HG03442 (cell line): ENCODE measurements at regions not wholly inside any gene's neighbourhood (a gene's known extent, or its start where the extent isn't known, plus 50 kb on each side); places are given as distances from the start of the nearest gene placed in this dataset.

Source experiments
- ATAC-seq: cut with Tn5 transposase; IDR thresholded peaks from one replicate; pipeline ENCODE4 v1.9.1; 2021; ENCODE audit warnings: mild to moderate bottlenecking, moderate library complexity; ENCODE audit not compliant: unreplicated experiment

DNA sequence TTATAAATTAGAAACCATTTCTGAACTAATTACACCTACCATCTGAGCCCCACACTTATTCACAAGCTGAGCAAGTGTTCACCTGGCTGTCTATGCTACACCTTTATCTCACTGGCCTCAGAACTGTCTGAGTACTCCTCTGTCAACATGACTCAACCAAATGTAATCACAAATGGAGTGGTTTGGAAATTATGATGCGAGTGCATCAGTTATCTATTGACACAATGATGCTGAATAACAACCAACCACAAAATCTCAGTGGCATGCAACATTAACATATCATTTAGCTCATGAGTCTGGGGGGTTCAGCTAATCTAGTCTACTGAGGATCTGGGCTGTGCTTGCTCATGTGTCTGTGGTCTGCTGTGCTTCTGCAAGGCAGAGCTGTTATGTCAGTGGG, 184.2 kb upstream of the NXPH2 start:
- ATAC-seq = no peak

DNA sequence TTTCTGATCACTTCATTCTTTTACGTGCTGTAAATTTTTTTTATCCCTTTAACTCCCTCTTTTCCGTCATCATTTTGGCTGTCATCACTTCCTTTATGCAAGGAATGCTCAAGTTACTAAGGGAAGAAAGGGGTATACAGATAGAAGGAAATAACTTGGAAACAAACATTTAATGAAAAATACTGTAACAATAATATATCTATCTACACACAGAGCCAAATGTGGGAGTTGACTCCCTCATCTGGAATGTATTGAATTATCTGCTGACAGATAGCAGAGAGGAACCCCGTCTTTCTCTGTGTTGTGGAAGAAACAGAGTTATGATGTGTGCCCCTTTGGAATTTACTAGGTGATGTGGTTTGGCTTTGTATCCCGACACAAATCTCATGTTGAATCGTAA, 182.5 kb upstream of the NXPH2 start:
- ATAC-seq = no peak

DNA sequence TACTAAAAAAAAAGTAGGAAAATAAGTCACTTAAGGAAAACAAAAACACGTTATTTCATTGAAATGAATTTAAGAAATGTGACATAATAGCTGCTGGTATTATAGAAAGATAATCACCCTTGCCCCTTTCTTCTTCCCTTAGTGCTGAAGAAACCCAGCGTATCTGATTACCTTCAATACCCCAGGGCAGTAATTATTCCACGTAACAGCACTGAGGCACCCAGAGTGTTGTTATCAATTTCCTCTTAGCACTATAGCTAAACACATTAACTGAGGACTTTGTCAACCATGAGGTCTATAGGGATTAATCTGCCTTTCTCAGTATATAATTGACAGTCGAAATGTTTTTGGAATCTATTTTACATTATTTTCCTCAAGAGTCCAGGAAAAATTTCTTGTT, 180.0 kb upstream of the NXPH2 start:
- ATAC-seq = no peak

DNA sequence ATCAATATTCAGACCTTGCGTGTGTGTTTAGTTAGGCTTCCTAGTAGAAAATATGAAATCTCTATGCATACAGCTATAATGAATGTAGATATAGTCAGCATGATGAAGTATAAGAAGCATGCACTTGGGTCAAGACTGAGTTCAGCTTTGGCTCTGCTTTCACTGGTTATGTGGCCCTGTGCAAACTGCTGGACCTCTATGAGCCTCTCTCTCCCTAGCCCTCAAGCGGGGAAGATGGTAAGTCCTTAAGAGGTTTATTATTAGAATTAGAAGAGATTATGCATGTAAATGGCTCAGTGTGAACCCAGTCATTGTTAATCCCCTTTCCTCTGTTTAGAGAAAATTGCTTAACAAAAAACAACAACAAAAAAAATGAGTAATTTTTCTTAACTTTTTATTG, 178.8 kb upstream of the NXPH2 start:
- ATAC-seq = no peak

DNA sequence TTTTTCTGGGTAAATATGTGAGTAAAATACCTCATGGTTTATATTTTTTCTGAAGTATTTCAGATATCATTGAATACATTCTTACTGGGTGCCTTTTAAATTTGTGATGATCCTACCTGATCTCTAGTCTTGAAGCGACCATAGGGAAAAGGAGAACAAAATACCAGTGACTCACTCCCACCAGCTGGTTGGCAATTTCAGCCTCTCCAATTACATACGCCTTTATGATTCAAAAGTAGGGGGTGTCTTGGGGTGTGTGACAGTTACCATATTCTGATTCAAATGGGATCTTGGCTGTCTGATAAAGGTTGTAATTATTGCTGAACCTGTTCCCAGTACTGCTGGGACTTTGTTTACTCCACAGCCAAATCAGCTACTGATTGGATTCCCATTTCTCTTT, 175.9 kb upstream of the NXPH2 start:
- no peak for ATAC-seq

DNA sequence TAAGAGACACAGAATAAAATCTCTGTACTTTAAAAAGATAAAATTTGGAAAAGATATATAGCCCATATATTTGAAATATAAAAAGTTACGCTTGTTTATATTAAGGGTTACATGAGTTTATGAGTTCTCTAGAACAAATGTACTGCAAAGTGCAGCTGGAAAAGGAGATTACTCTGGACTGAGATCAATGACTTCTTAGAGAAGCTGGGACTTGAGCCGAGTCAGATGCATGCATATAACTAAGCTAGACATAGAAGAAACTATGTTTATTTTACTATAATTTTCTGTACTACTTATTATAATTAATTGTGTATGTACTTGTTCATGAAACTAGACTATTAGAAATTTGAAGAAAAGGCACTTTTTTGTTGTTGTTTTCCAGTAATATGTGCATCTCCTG, 170.3 kb upstream of the NXPH2 start:
- no peak for ATAC-seq

DNA sequence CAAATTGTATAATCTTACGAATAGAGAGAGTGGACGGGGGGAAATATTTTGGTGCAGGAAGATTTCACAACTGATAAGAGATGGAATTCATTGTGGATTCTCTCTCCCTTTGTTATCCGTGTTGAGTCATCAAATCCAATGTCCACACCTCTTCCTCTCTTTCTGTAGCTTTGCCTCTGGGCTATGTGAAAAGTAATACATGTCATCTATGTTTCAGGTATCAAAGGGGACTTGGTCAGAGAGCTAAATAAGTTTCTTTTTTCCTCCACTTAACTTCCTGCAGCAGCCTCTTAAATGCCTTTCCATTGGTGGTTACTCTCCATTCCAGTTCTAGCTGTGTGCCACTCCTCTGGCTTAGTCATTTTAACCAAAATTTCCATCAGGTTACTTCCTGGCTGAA, 169.3 kb upstream of the NXPH2 start:
- ATAC-seq = no peak

DNA sequence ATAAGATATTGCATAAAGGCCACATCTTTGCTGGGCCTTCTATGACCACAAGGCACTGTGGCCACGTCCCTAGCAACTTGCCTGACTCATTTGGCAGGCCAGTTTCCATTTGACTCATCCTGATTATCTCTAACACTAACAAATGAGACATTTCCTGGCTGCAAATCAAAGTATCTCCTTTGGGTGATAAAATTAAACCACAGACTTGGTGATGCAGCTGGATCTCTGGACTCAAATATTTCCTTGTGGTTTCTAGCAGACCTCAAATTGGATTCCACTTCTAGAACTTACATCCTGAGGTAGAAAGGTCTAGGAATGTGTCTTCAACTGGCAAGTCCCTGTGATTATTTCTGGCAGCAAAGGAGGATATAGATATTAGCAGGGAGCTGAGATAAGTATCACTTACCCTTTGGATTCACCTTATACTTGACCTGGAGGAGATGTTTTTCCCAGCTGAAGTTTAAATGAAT, 167.9 kb upstream of the NXPH2 start:
- peak; percentile 90 for ATAC-seq

DNA sequence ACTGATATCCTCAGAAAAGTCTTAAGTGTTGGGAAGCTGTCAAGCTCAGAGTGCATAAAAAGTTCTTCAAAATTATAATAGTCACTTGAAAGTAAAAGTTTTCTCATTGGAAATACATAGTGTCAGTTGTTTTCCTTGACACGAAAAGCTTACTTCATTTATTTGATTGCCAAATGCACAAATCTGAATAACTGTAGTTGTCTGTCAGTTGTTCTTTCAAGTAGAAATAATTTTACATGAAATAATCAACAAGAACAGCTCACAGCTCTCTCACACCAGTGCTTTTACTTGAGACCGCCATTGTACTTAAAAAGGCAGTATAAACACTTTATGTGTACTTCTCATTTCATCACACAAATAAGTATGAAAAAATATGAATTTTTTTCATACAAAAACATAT, 163.3 kb upstream of the NXPH2 start:
- ATAC-seq = no peak

DNA sequence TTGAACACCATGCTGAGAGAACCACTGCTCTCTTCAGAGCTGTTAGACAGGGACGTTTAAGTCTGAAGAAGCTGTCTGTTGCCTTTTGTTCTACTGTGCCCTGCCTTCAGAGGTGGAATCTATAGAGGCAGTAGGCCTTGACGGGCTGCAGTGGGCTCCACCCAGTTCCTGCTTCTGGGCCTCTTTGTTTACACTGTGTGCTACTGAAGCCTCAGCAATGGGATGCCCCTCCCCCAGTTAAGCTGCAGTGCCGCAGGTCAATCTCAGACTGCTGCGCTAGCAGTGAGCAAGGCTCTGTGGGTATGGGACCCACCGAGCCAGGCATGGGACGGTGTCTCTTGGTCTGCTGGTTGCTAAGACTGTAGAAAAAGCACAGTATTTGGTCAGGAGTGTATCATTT, 162.3 kb upstream of the NXPH2 start:
- ATAC-seq = no peak

DNA sequence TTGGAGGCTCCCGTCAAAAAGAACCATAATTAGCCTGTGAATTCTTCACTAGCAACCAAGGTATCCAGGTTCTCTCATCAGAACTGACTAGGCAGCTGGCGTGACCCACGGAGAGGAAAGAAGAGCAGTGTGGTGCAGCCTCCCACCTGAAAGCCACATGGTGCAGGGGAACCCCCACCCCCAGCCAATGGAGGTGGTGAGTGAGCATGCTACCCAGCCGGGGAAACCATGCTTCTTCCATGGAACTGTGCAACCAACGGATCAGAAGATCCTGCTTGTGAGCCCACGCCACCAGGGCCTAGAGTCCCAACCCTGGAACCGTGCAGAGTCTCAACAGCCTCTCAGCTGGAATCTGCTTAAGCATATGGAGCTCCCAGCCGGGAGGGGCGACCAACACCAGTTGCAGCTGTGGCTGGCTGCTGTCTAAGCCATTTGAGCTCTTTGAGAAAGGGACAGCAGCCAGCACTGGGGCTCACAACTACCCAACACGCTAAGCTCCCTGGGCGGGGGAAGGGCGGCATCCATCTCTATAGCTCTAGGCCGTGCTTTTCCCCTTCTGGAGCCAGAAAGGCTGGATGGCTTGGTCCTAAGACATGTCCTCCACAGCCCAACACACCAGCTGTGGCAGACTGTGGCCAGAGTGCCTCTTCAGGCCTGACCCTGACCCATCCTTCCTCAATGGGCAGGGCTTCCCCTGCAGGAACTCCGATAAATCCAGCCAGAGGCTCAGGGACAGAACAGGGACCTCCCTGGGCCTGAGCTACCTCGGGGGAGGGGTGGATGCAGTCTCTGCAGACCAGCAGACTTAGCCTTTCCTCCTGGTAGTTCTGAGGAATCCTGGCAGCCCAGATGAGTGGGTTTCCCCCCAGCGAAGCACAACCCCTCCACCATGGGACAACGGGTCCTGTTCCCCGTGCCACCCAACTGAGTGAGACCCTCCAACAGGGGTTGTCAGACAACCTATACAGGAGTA, 151.4 kb upstream of the NXPH2 start:
- ATAC-seq = no peak

DNA sequence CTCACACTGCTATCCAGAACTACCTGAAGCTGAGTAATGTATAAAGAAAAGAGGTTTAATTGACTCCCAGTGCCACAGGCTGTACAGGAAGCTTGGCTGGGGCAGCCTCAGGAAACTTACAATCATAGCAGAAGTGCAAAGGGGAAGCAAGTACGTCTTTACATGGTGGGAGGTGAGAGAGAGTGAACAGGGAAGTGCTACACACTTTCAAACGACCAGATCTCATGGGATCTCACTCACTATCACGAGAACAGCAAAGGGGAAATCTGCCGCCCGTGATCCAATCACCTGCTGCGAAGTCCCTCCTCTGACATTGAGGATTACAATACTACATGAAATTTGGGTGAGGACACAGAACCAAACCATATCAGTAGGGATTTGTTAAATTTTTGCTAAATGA, 150.4 kb upstream of the NXPH2 start:
- no peak for ATAC-seq

DNA sequence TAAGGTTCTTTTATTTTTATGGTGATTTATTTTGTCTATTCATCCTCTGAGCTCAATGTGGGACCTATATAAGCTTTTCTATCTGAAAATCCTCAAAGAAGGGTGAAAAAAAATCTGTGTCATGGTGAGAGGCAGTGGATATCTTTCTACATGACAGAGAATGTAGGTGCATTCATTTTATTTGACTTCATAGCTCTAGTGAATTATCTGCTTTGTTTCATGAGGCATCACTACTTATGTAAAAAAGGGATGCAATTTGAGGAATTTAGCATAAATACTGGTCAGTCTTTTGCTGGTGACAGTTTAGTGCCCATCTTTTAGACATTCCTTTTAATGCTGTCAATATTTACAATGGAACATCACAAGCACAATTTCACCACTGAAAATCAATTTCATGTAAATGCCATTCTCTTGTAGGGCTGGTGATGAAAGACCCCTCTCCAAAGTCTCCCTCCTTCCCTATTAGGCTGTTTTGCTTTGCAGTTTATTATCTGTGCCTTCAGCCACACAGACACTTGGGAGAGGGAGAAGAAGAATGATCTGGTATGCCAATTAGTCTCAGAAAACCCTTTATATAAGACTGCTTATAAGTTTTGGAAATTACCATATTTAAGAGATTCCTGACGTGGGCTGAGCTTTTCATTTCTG, 148.3 kb upstream of the NXPH2 start:
- no peak for ATAC-seq

DNA sequence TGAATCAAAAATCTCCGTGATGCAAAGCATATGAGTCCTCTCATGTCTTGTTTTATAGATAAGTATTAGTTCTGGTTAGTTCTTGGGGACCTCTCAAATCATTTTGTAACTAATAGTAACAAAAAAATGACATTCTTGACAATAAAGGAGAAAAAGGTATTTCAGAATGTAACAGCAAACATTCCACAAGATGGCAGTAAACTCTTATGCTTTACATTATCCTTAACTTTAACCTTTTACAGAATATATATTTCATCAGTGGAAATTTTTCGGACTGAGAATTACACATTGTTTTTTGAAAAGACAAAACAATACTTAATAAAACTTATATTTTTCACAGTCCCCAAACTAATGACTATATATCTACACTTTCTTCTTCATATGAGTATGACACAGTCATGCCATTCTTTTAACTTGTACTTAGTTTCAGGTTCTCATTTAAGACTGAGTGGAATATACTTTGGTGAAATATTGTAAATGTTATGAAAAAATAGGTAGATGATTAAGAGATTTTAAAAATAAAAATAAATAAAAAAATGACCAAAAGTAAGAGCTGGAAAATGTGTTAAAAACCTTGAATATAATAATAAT, 142.9 kb upstream of the NXPH2 start:
- no peak for ATAC-seq

DNA sequence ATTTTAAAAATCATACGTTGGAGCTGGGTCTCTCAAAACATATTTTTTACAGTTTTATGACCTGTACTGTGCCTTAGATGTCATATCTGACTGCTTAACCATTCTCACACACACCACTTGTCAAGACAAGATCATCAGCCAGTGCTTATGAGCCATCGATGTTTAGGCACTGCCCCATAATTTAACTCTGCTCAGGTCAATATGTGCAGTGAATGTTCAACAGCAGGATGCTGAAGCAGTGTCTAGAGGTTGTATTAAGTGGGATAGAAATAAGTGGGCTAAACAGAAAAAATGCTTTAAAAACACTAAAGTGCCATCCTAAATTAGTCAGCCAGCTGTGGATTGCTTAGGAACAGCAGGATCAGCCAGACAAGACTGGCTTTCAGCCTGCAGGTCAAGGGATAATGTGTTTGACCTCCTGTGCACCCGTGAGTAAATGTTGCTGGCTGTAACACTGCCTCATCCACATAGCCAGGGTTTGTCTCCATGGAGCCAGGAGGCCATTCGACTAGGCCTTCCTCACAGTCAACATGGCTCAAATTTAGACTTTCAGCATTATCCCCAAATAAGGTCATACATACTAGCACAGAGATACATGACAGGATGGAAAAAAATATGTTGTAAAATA, 139.0 kb upstream of the NXPH2 start:
- no peak for ATAC-seq

DNA sequence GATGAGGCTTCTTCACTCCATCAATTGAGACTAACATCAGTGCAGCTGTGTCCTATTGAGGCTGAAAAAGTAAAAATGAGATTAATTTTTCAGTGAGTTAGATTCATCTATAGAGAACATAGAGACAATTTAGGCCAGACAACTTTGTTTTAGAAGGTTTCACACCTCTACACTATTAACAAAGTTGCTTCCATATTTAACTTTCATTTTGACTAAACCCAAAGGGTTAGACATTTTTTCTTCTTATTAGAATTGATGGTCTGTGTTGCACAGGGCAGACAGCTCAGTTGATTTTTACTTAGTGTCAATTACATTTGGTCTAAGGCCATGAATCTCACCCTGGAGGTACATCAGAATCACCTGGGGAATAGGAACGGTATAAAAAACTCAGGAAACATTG, 130.2 kb upstream of the NXPH2 start:
- no peak for ATAC-seq

DNA sequence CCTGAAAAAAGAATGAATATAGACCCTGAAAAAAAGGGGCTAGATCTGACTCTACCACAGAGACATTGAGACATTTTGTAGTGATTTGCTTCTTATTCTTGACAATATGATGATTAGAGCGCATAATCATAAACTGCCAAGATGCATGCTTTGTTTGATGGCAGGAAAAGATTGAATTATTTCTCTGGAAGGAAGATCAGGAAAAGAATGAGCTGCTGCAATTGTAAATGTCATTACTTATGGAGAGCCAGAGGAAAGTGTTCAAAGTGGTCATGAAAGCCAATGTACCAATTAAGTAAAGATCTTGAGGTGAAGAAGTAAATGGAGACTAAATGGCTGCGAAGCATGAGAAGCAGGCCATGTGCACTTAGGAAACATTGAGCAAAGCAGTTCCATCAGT, 126.4 kb upstream of the NXPH2 start:
- no peak for ATAC-seq

DNA sequence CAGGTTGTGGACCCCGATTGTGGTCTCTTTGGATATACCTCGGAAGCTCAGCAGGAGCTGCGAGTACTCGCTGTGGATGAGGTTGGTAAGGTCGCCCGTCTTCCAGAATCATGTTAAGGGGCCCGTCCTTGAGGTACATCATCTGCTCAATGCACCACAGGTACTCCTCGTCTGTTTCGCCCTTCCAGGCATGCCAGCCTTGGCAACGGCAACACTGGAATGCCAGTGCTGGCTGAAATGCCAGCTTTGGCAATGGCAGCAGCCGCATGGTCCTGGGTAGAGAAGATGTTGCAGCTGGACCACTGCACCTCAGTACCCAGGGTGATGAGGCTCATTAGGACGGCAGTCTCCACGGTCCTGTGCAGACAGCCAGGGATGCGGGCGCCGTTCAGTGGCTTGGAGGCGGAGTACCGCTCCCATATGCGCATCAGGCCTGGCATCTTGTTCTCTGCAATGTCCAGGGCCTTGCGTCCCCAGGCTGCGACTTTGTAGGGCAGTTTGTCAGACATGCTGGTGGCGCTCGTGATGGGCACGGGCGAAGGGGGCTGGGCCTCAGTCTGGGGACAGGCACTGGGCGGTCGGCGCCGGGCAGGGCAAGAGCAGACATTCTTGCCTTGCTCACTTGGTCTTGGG, 122.2 kb upstream of the NXPH2 start:
- no peak for ATAC-seq

DNA sequence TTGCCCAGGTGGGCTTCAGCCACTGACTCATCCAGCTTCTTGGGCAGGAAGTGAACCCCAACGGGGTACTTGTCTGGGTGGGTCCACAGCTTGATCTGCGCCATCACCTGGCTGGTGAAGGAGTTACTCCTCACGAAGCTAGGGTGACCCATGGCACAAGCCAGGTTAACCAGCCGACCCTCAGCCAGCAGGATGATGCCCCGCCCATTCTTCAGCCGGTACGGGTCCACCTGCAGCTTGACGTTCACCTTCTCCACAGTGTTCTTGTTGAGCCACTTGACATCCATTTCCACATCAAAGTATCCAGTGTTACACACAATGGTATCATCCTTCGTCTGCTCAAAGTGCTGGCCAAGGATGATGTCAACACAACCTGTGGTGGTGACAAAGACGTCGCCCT, 121.3 kb upstream of the NXPH2 start:
- ATAC-seq = no peak

DNA sequence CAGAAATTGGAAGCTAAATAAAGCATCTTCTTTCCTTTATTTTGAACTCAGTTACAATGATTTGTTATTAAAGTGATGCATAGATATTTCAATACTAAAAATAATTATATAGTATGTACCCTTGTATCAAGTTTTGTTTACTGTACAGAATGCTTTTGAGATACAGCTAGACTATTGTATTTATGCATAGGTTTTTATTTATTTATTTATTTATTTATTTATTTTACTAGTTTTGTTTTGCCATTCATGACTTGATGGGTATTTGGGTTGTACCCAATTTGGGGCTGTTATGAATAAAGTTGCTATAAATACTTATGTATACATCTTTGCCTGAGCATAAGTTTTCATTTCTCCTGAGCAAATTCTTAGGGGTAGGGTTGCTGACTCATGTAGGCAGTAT, 118.7 kb upstream of the NXPH2 start:
- no peak for ATAC-seq

DNA sequence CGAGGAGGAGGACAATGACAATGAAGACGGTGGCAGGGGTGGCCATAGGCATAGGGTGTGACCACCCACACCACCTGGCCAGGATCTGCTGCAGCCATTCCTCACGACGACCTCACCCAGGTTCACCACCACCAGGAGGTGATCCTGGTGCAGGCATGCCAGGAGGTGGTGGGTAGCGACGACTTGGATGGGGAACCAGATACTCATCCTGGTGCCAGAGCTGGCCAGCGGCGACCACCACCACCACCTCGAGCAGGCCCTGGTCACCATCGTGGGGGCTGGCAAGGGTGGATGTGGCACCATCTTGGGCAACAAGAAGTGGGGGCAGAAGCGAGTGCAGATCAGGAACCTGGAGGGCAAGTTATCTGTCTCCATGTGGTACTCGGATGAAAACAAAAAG, 117.1 kb upstream of the NXPH2 start:
- ATAC-seq = no peak
